ENCODE measurements at regions not wholly inside any gene's neighbourhood (a gene's known extent, or its start where the extent isn't known, plus 50 kb on each side); places are given as distances from the start of the nearest gene placed in this dataset.

- no peak for TF ChIP-seq EZH2 (IDR thresholded peaks at IDR 0.05; ENCODE audit: insufficient read depth, low read length)
- TF ChIP-seq CTCF (IDR thresholded peaks at IDR 0.05; ENCODE audit: insufficient read depth, low read depth, low read length): no peak
Observed at GRCh38 chr3:117745516-117745915, 1035.9 kb downstream of the TUSC7 start.

Measured in astrocyte (in vitro differentiated cells and primary cell).